WTC11 (cell line): ENCODE measurements at regions not wholly inside any gene's neighbourhood (a gene's known extent, or its start where the extent isn't known, plus 50 kb on each side); places are given as distances from the start of the nearest gene placed in this dataset.

Experiments
- AFF4 ChIP-seq: sonication (generic); formaldehyde crosslinking; IDR thresholded peaks from 2 replicates; pipeline ENCODE4 v1.8.1; 2023; ENCODE audit warnings: mild to moderate bottlenecking, missing genetic modification reagents, borderline replicate concordance
- CTCF ChIP-seq: fragments of 200-600 bp; IDR thresholded peaks from 2 replicates; pipeline ENCODE4 v1.8.0; 2022; ENCODE audit warnings: antibody characterized with exemption
- E2F4 ChIP-seq: sonication (generic); formaldehyde crosslinking; IDR thresholded peaks from 2 replicates; pipeline ENCODE4 v1.8.1; 2022; ENCODE audit warnings: low read depth, mild to moderate bottlenecking, moderate library complexity, missing genetic modification reagents, borderline replicate concordance
- HMGXB4 ChIP-seq: sonication (generic); formaldehyde crosslinking; IDR thresholded peaks from 2 replicates; pipeline ENCODE4 v1.8.1; 2023; ENCODE audit warnings: mild to moderate bottlenecking, moderate library complexity, missing genetic modification reagents
- NFYB ChIP-seq: sonication (generic); formaldehyde crosslinking; conservative IDR thresholded peaks from 2 replicates; pipeline ENCODE4 v1.8.0; 2022; ENCODE audit warnings: low read depth, missing genetic modification reagents
- RELA ChIP-seq: sonication (generic); formaldehyde crosslinking; IDR thresholded peaks from 2 replicates; pipeline ENCODE4 v1.8.1; 2022; ENCODE audit warnings: missing genetic modification reagents, mild to moderate bottlenecking, borderline replicate concordance
- ZMAT4 ChIP-seq: fragments of 250-450 bp; sonication (Bioruptor Pico); IDR thresholded peaks from 2 replicates; pipeline ENCODE4 v1.9.0; 2021; ENCODE audit warnings: mild to moderate bottlenecking
- ZNF281 ChIP-seq: sonication (generic); formaldehyde crosslinking; IDR thresholded peaks from 2 replicates; pipeline ENCODE4 v1.8.0; 2023; ENCODE audit warnings: mild to moderate bottlenecking, missing genetic modification reagents
- ZNF425 ChIP-seq: fragments of 250-450 bp; sonication (Bioruptor Pico); conservative IDR thresholded peaks from 2 replicates; pipeline ENCODE4 v1.9.0; 2021; ENCODE audit warnings: mild to moderate bottlenecking

GRCh38 chr10:33945051-33945450, 610.6 kb upstream of the NRP1 start:
- TF ChIP-seq ZNF281 (CRISPR knock-in tag): no peak
- TF ChIP-seq E2F4: no peak
- TF ChIP-seq CTCF: no peak
- TF ChIP-seq AFF4 (CRISPR knock-in tag): no peak
- TF ChIP-seq RELA (CRISPR knock-in tag): no peak
- TF ChIP-seq NFYB (CRISPR knock-in tag): no peak
- no peak for TF ChIP-seq ZNF425 (CRISPR knock-in tag)
- TF ChIP-seq ZMAT4 (CRISPR knock-in tag): no peak
- no peak for TF ChIP-seq HMGXB4 (CRISPR knock-in tag)
